Left ventricle myocardium inferior (tissue), 1 donor: ENCODE measurements at regions not wholly inside any gene's neighbourhood (a gene's known extent, or its start where the extent isn't known, plus 50 kb on each side); places are given as distances from the start of the nearest gene placed in this dataset.

ENCODE experiments used
- DNase-seq: peaks from one replicate; pipeline ENCODE4 v3.0.0-alpha.2; 2020
- H3K27ac ChIP-seq: fragments of 200-600 bp; replicated peaks from 2 replicates; pipeline ENCODE4 v1.8.0; 2021
- H3K27me3 ChIP-seq: fragments of 200-600 bp; 2 replicates; pipeline ENCODE4 v1.8.0; 2021; ENCODE audit warnings: low read depth
- H3K36me3 ChIP-seq: fragments of 200-600 bp; 2 replicates; pipeline ENCODE4 v1.8.0; 2021
- H3K4me1 ChIP-seq: fragments of 200-600 bp; 2 replicates; pipeline ENCODE4 v1.8.0; 2021
- H3K4me3 ChIP-seq: fragments of 200-600 bp; 2 replicates; pipeline ENCODE4 v1.8.0; 2021; ENCODE audit warnings: mild to moderate bottlenecking, moderate library complexity
- H3K9me3 ChIP-seq: fragments of 200-600 bp; replicated peaks from 2 replicates; pipeline ENCODE4 v1.8.0; 2021
- intact Hi-C: fragments of 100-400 bp; cut with micrococcal nuclease; formaldehyde crosslinking; loops from one replicate; pipeline ENCODE4 v1.11.0; 2022
- TF ChIP-seq, protein P1 (sequence below): fragments of 200-600 bp; IDR thresholded peaks from 2 replicates; pipeline ENCODE4 v1.8.0; 2021; ENCODE audit warnings: antibody characterized with exemption, mild to moderate bottlenecking, borderline replicate concordance
- donor health status: DM: no; HTN: yes; CAD: no; lungs with severe emphysema.

DNA sequence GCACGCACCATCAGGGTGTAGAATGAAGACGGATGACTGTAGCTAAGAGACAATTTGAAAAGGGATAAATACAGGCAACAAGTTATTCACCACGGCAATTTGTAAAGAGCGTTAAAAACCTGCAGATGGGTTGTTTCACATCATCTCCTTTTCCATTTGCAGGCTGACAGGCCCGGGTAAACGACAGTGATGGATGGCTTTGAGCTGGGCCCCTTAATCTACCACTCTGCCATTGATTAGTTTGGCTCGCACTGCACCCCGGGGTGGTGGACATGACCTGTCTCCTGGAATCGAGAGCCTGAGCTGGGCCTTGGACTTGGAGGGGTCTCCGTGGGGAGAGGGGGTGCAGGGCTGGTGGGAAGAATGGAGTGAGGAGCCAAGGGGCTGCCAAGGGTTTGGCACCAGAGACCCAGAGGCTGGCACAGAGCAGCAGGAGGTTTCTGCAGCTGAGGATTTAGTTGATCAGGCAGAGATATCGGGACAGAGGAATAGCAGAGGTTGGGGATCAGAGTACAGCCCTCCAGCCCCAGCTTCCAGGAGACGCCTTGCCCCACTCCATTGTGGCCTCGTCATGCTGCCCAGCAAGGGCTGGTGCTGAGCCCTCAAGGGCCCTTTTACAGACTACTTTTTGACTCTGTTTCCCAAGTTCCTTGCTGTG lies 110.6 kb upstream of the NECTIN1 start:
- H3K27ac ChIP-seq = no peak overlapping the region
- H3K36me3 ChIP-seq = no peaks in the 10 kb centered on the region
- intact Hi-C loops = no loop called here
- TF ChIP-seq, protein P1, sequence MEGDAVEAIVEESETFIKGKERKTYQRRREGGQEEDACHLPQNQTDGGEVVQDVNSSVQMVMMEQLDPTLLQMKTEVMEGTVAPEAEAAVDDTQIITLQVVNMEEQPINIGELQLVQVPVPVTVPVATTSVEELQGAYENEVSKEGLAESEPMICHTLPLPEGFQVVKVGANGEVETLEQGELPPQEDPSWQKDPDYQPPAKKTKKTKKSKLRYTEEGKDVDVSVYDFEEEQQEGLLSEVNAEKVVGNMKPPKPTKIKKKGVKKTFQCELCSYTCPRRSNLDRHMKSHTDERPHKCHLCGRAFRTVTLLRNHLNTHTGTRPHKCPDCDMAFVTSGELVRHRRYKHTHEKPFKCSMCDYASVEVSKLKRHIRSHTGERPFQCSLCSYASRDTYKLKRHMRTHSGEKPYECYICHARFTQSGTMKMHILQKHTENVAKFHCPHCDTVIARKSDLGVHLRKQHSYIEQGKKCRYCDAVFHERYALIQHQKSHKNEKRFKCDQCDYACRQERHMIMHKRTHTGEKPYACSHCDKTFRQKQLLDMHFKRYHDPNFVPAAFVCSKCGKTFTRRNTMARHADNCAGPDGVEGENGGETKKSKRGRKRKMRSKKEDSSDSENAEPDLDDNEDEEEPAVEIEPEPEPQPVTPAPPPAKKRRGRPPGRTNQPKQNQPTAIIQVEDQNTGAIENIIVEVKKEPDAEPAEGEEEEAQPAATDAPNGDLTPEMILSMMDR = no peak
- H3K4me3 ChIP-seq = no peak overlapping the region
- H3K4me1 ChIP-seq = peaks cover 4% of the 10 kb centered on the region
- DNase-seq = no peak
- H3K9me3 ChIP-seq = no peaks in the 10 kb centered on the region
- peaks cover 21% of the 10 kb centered on the region for H3K27me3 ChIP-seq

DNA sequence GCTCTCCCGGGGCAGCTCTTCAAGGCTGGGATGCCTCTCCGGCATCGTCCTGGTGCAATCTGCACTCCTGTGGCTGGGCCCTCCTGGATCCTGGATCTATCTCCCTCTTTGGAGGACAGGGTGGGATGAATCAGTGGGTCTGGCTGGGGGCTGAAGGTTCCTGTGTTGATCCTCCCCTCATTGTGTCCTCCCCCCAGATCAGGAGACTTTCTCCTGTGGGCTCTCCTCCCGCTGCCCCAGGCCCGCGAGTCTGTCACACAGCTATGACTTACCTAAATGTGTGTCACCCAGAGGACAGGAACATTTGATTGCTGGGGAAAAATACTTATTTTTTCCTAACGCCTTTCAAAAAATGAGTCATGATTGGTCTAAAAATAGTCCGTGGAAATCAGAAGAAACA lies 106.8 kb upstream of the NECTIN1 start:
- DNase-seq = no peak
- intact Hi-C loops = no loop called here
- TF ChIP-seq, protein P1 = no peak
- H3K9me3 ChIP-seq = no peaks in the 10 kb centered on the region
- H3K36me3 ChIP-seq = no peaks in the 10 kb centered on the region
- H3K4me1 ChIP-seq = no peaks in the 10 kb centered on the region
- H3K27ac ChIP-seq = no peak overlapping the region
- H3K4me3 ChIP-seq = no peak overlapping the region
- H3K27me3 ChIP-seq = peaks cover 9% of the 10 kb centered on the region

DNA sequence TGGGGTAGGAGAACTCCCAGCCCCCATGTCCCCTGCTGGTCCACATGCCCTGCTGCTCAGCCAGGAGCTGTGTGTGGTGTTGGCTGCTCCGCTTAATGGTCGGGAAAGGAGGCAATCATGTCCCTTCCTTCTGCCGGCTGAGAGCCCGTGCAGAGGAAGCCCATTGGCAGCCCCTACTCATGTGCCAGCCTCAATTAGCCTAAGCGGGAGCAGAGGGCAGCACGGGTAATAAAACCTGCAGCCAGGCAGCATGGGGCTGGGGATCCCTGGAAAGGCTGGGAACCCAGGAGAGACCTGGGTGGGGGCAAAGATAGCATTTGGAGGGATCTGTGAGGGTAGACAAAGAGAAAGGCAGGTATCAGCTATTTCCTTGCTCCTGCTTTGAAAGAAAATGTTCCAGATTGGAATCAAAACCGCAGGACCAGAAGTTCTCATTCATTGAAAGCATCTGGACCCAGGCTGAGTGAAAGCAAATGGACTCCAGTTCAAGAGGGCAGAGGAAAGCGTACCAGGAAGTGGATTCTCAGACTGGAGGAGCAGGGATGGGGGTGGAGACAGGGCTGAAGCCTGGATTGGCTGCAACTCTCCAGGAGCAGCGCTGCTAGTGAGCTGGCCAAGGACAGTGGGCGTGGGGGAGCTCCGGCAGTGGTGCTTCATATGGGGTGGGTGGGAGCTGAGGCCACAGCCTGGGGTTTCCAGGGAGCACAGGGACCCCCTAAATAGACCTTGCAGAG lies 103.4 kb upstream of the NECTIN1 start:
- Histone ChIP-seq H3K4me1 (no peaks in the 10 kb centered on the region), H3K27ac (no peak overlapping the region), H3K36me3 (no peaks in the 10 kb centered on the region), H3K4me3 (no peak overlapping the region), H3K9me3 (no peaks in the 10 kb centered on the region), H3K27me3 (peaks cover 11% of the 10 kb centered on the region)
- intact Hi-C loops = no loop called here
- TF ChIP-seq, protein P1 = no peak
- no peak for DNase-seq

DNA sequence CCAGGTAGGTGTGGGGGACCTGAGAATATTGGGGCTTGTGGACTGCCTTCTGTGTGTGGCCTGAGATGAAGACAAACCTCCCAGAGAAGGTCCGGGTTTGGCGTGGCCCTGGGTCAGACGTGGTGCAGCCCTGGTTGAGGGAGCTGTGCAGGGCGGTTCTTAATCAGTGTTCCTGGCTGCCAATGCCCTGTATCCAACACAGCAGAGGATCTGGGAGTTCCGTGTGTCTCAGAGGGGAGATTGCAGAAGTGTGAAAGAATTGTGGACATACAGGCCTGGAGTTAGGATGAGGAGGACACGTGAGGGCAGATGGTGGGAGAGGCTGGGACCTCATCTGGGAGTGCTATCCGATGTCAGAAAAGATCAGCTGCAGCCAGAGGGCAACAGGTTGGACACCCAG lies 102.0 kb upstream of the NECTIN1 start:
- H3K4me1 ChIP-seq = no peaks in the 10 kb centered on the region

DNA sequence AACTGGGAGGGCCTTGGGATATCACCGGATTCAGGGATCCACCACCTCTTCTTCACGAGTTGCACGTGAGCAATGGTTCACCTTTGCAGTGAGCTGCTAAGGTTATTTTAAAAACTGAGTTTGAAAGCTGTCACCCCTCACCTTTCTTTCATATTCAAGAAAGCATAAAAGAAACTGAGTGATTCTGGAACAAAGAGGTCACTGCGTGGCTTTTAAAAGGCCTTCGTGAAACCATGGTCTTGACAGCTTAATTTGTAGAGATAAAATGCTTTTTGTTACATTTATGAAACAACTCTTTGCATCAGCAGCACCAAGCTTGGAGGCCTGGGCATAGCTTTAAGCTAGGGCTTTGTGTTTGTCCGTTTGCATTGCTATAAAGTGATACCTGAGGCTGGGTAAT lies 101.4 kb upstream of the NECTIN1 start:
- H3K27ac ChIP-seq = no peak overlapping the region
- intact Hi-C loops = no loop called here
- peaks cover 12% of the 10 kb centered on the region for H3K9me3 ChIP-seq
- no peak overlapping the region for H3K4me3 ChIP-seq
- TF ChIP-seq, protein P1 = no peak
- no peak for DNase-seq
- no peaks in the 10 kb centered on the region for H3K36me3 ChIP-seq
- H3K4me1 ChIP-seq = no peaks in the 10 kb centered on the region
- H3K27me3 ChIP-seq = peaks cover 12% of the 10 kb centered on the region

More for the DNA sequence above, 102.0 kb upstream of the NECTIN1 start:
- TF ChIP-seq, protein P1 = no peak
- intact Hi-C loops = no loop called here
- DNase-seq = no peak
- Histone ChIP-seq H3K9me3 (peaks cover 6% of the 10 kb centered on the region), H3K27ac (no peak overlapping the region), H3K36me3 (no peaks in the 10 kb centered on the region), H3K4me3 (no peak overlapping the region), H3K27me3 (peaks cover 15% of the 10 kb centered on the region)
